DOHH2 (cell line): ENCODE measurements at regions not wholly inside any gene's neighbourhood (a gene's known extent, or its start where the extent isn't known, plus 50 kb on each side); places are given as distances from the start of the nearest gene placed in this dataset.

ENCODE experiments used
- CTCF ChIP-seq: fragments of 200-600 bp; sonication (generic); IDR thresholded peaks from one replicate; pipeline ENCODE4 v1.5.1; 2014; ENCODE audit warnings: antibody characterized with exemption, mild to moderate bottlenecking, low read depth, low read length; ENCODE audit not compliant: poor library complexity, severe bottlenecking
- EZH2phosphoT487 ChIP-seq: fragments of 200-600 bp; sonication (generic); IDR thresholded peaks from 2 replicates; pipeline ENCODE4 v1.6.1; 2017; ENCODE audit warnings: borderline replicate concordance, mild to moderate bottlenecking, antibody characterized with exemption, low read length, moderate library complexity, mixed read lengths

- TF ChIP-seq CTCF = no peak
- no peak for TF ChIP-seq EZH2phosphoT487
Observed at GRCh38 chr1:99441299-99442095, 177.2 kb downstream of the PLPPR4 start.
